ENCODE measurements at regions not wholly inside any gene's neighbourhood (a gene's known extent, or its start where the extent isn't known, plus 50 kb on each side); places are given as distances from the start of the nearest gene placed in this dataset.

- Histone ChIP-seq H3K4me3 (ENCODE audit: low read depth in 1 of 3, low read length in 3 of 3) (no peak overlapping the region), H3K27ac (ENCODE audit: low read depth in 1 of 2, low read length in 2 of 2) (no peak overlapping the region), H3K4me1 (ENCODE audit: control insufficient read depth in 4 of 4, insufficient read depth in 4 of 4, low read length in 3 of 4) (peaks cover 8 to 21% (median 19%) of the 10 kb centered on the region in 4 donors), H3K27me3 (ENCODE audit: control insufficient read depth in 4 of 4, insufficient read depth in 4 of 4, low read length in 3 of 4) (no peaks in the 10 kb centered on the region), H3K9ac (ENCODE audit: low read depth in 1 of 2, low read length in 2 of 2) (no peak overlapping the region), H3K36me3 (ENCODE audit: control insufficient read depth in 4 of 4, insufficient read depth in 3 of 4, low read depth in 1 of 4, low read length in 3 of 4) (no peaks in the 10 kb centered on the region), H3K9me3 (ENCODE audit: control insufficient read depth in 4 of 4, low read length in 3 of 4) (no peaks in the 10 kb centered on the region)
- WGBS: 34% methylated on average over 11 of the region's 11 CpGs
- TF ChIP-seq EGR1 (IDR thresholded peaks at IDR 0.05; ENCODE audit: low read depth in 2 of 2) (no peak), ZBTB33 (IDR thresholded peaks at IDR 0.05) (no peak), RXRA (IDR thresholded peaks at IDR 0.05) (no peak), RAD21 (IDR thresholded peaks at IDR 0.05) (no peak), MAX (IDR thresholded peaks at IDR 0.05) (no peak), REST (IDR thresholded peaks at IDR 0.05) (no peak), CTCF (IDR thresholded peaks at IDR 0.05; ENCODE audit: low read depth, low read length, missing input control) (no peak), JUND (IDR thresholded peaks at IDR 0.05) (no peak), FOXA2 (IDR thresholded peaks at IDR 0.05) (no peak), HNF4A (conservative IDR thresholded peaks at IDR 0.05) (no peak)
- DNase-seq (ENCODE audit: low spot score): no peak
Observed at GRCh38 chr18:46412916-46413315, 244.1 kb downstream of the LOXHD1 start.

GRCh38 chr18:46413684-46414083 is 243.3 kb downstream of the LOXHD1 start:
- peaks cover 8 to 28% (median 24%) of the 10 kb centered on the region in 4 donors for H3K4me1 ChIP-seq (ENCODE audit: control insufficient read depth in 4 of 4, insufficient read depth in 4 of 4, low read length in 3 of 4)
- no peak overlapping the region for H3K9ac ChIP-seq (ENCODE audit: low read depth in 1 of 2, low read length in 2 of 2)
- 78% methylated on average over 3 of the region's 3 CpGs for WGBS
- no peak for DNase-seq (ENCODE audit: low spot score)
- no peak overlapping the region for H3K4me3 ChIP-seq (ENCODE audit: low read depth in 1 of 3, low read length in 3 of 3)
- H3K27ac ChIP-seq (ENCODE audit: low read depth in 1 of 2, low read length in 2 of 2): no peak overlapping the region
- H3K27me3 ChIP-seq (ENCODE audit: control insufficient read depth in 4 of 4, insufficient read depth in 4 of 4, low read length in 3 of 4): no peaks in the 10 kb centered on the region
- no peaks in the 10 kb centered on the region for H3K9me3 ChIP-seq (ENCODE audit: control insufficient read depth in 4 of 4, low read length in 3 of 4)
- no peaks in the 10 kb centered on the region for H3K36me3 ChIP-seq (ENCODE audit: control insufficient read depth in 4 of 4, insufficient read depth in 3 of 4, low read depth in 1 of 4, low read length in 3 of 4)
- TF ChIP-seq HNF4A (conservative IDR thresholded peaks at IDR 0.05) (no peak), EGR1 (IDR thresholded peaks at IDR 0.05; ENCODE audit: low read depth in 2 of 2) (no peak), FOXA1 (IDR thresholded peaks at IDR 0.05) (no peak), REST (IDR thresholded peaks at IDR 0.05) (no peak), ZBTB33 (IDR thresholded peaks at IDR 0.05) (no peak), HNF4G (IDR thresholded peaks at IDR 0.05) (no peak), FOXA2 (IDR thresholded peaks at IDR 0.05) (no peak), TAF1 (conservative IDR thresholded peaks at IDR 0.05) (no peak), YY1 (IDR thresholded peaks at IDR 0.05) (no peak), SP1 (IDR thresholded peaks at IDR 0.05) (no peak), JUND (IDR thresholded peaks at IDR 0.05) (no peak), GABPA (IDR thresholded peaks at IDR 0.05 in 1 of 2, conservative IDR thresholded peaks at IDR 0.05 in 1 of 2) (no peak), MAX (IDR thresholded peaks at IDR 0.05) (no peak)

All from liver (tissue), 8 donors.